ENCODE measurements at regions not wholly inside any gene's neighbourhood (a gene's known extent, or its start where the extent isn't known, plus 50 kb on each side); places are given as distances from the start of the nearest gene placed in this dataset.
A peak's percentile ranks its signal among the peaks of the same experiment; 100 is the strongest.

GRCh38 chr5:33072726-33073125 is 361.6 kb downstream of the NPR3 start:
- no peaks in the 10 kb centered on the region for H3K27me3 ChIP-seq
- intact Hi-C loops (cut with DNase I), result no loop called here
- no peaks in the 10 kb centered on the region for H3K4me1 ChIP-seq
- no peak overlapping the region for H3K27ac ChIP-seq
- 81 to 82% methylated on average over 2 of the region's 2 CpGs for WGBS, 2 donors
- TF ChIP-seq POLR2A (IDR thresholded peaks at IDR 0.05), result no peak
- no peak for TF ChIP-seq CTCF (IDR thresholded peaks at IDR 0.05)
- TF ChIP-seq POLR2AphosphoS5 (IDR thresholded peaks at IDR 0.05), result no peak
- no peak for TF ChIP-seq EP300 (IDR thresholded peaks at IDR 0.05)
- DNase-seq, result no peak
- no peak overlapping the region for H3K4me3 ChIP-seq
- H3K36me3 ChIP-seq, result no peaks in the 10 kb centered on the region
- no peaks in the 10 kb centered on the region for H3K9me3 ChIP-seq

- Histone ChIP-seq H3K9me3 (no peaks in the 10 kb centered on the region), H3K4me3 (no peak overlapping the region), H3K4me1 (no peaks in the 10 kb centered on the region), H3K27ac (no peak overlapping the region), H3K36me3 (no peaks in the 10 kb centered on the region), H3K27me3 (no peaks in the 10 kb centered on the region)
- 71 to 81% methylated on average over 3 of the region's 3 CpGs for WGBS, 2 donors
- intact Hi-C loops (cut with DNase I), result no loop called here
- TF ChIP-seq CTCF (IDR thresholded peaks at IDR 0.05), result no peak
- no peak for TF ChIP-seq EP300 (IDR thresholded peaks at IDR 0.05)
- no peak for DNase-seq
Observed at GRCh38 chr5:33073881-33074327, 362.8 kb downstream of the NPR3 start.

GRCh38 chr5:33074548-33074947 is 363.4 kb downstream of the NPR3 start:
- Histone ChIP-seq H3K4me3 (no peak overlapping the region), H3K36me3 (no peaks in the 10 kb centered on the region), H3K27ac (no peak overlapping the region), H3K9me3 (no peaks in the 10 kb centered on the region), H3K4me1 (no peaks in the 10 kb centered on the region), H3K27me3 (no peaks in the 10 kb centered on the region)
- intact Hi-C loops (cut with DNase I), result no loop called here
- WGBS, 2 donors, result 71 to 74% methylated on average over 3 of the region's 3 CpGs
- TF ChIP-seq POLR2A (IDR thresholded peaks at IDR 0.05) (no peak), CTCF (IDR thresholded peaks at IDR 0.05) (no peak), EP300 (IDR thresholded peaks at IDR 0.05) (no peak), POLR2AphosphoS5 (IDR thresholded peaks at IDR 0.05) (no peak)
- no peak for DNase-seq

GRCh38 chr5:33075731-33076130 is 364.6 kb downstream of the NPR3 start:
- 39 to 55% methylated on average over 2 of the region's 2 CpGs for WGBS, 2 donors
- Histone ChIP-seq H3K4me1 (no peaks in the 10 kb centered on the region), H3K27me3 (no peaks in the 10 kb centered on the region), H3K9me3 (no peaks in the 10 kb centered on the region), H3K27ac (no peak overlapping the region), H3K36me3 (no peaks in the 10 kb centered on the region), H3K4me3 (no peak overlapping the region)
- TF ChIP-seq EP300 (IDR thresholded peaks at IDR 0.05) (no peak), CTCF (IDR thresholded peaks at IDR 0.05) (no peak), POLR2A (IDR thresholded peaks at IDR 0.05) (no peak), POLR2AphosphoS5 (IDR thresholded peaks at IDR 0.05) (no peak)
- intact Hi-C loops (cut with DNase I), result no loop called here
- no peak for DNase-seq

GRCh38 chr5:33079548-33079947 is 361.2 kb upstream of the TARS1 start:
- intact Hi-C loops (cut with DNase I), result no loop called here
- H3K27me3 ChIP-seq, result no peaks in the 10 kb centered on the region
- no peak overlapping the region for H3K27ac ChIP-seq
- H3K36me3 ChIP-seq, result no peaks in the 10 kb centered on the region
- H3K9me3 ChIP-seq, result no peaks in the 10 kb centered on the region
- H3K4me1 ChIP-seq, result no peaks in the 10 kb centered on the region
- H3K4me3 ChIP-seq, result no peak overlapping the region
- no peak for DNase-seq
- peak in 2 of 4 donors; percentile 10 to 37 for TF ChIP-seq POLR2AphosphoS5 (IDR thresholded peaks at IDR 0.05)
- TF ChIP-seq EP300 (IDR thresholded peaks at IDR 0.05), result no peak
- TF ChIP-seq POLR2A (IDR thresholded peaks at IDR 0.05), result no peak
- no peak for TF ChIP-seq CTCF (IDR thresholded peaks at IDR 0.05)
